Parathyroid adenoma (tissue), 2 donors: ENCODE measurements at regions not wholly inside any gene's neighbourhood (a gene's known extent, or its start where the extent isn't known, plus 50 kb on each side); places are given as distances from the start of the nearest gene placed in this dataset.

Experiments
- H2AFZ ChIP-seq: fragments of 300-600 bp; sonication (generic); one replicate; pipeline ENCODE4 v1.7.0; 2017; ENCODE audit warnings: antibody characterized with exemption, mild to moderate bottlenecking
- H3K27ac ChIP-seq: fragments of 300-600 bp; sonication (generic); one replicate; pipeline ENCODE4 v1.7.0; 2017
- H3K27me3 ChIP-seq: fragments of 300-600 bp; sonication (generic); one replicate; pipeline ENCODE4 v1.7.0; 2017; ENCODE audit warnings: low read length; ENCODE audit not compliant: control insufficient read depth, insufficient read depth
- H3K36me3 ChIP-seq: fragments of 300-600 bp; sonication (generic); one replicate; pipeline ENCODE4 v1.7.0; 2017; ENCODE audit warnings: low read length; ENCODE audit not compliant: control insufficient read depth, insufficient read depth
- H3K4me1 ChIP-seq: fragments of 300-600 bp; sonication (generic); one replicate; pipeline ENCODE4 v1.7.0; 2017; ENCODE audit warnings: control low read depth
- H3K4me2 ChIP-seq: fragments of 300-600 bp; sonication (generic); one replicate; pipeline ENCODE4 v1.7.0; 2017; ENCODE audit warnings: low read length
- H3K4me3 ChIP-seq: fragments of 300-600 bp; sonication (generic); one replicate; pipeline ENCODE4 v1.7.0; 2017; ENCODE audit warnings: low read depth, low read length
- H3K79me2 ChIP-seq: fragments of 300-600 bp; sonication (generic); one replicate; pipeline ENCODE4 v1.7.0; 2017; ENCODE audit warnings: control low read depth
- H3K9ac ChIP-seq: fragments of 300-600 bp; sonication (generic); one replicate; pipeline ENCODE4 v1.7.0; 2017; ENCODE audit warnings: mild to moderate bottlenecking
- H3K9me3 ChIP-seq: fragments of 300-600 bp; sonication (generic); one replicate; pipeline ENCODE4 v1.7.0; 2017; ENCODE audit warnings: low read length; ENCODE audit not compliant: control insufficient read depth
- TF ChIP-seq, protein P1 (sequence below): fragments of 300-600 bp; sonication (generic); IDR thresholded peaks from one replicate; pipeline ENCODE4 v1.7.0; 2017; ENCODE audit warnings: antibody characterized with exemption, mild to moderate bottlenecking
- donor health status: primary hyperparathyroidism.

DNA sequence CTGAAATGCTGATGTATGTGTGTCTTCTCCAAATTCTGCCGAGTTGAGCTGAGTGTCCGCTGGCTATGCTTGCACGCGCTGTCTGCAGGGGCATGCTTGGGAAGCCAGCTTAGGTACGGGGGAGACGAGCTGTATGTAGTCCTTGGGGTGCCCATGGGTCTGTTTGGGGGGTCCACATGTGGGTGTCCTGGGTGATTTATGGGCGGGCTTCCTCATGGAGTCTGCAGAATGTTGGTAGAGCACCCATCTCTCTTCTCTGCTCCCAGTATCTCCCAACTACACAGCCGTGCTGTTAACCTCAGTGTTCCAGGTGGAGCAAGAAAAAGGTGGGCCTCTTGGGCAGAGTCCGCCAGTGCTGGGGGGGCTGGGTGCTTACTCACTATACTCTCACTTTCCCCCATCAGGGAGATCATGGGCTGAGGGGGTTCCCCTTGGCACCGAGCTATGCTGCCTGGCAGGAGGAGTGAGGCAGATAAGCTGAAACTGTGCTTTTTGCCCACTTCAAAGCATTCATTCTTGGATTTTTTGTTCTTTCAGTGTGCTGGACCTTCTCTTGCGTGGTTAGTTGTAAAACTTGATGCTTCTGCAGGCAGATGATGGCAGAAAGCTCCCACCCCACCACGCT is 128.2 kb upstream of the ALKAL2 start:
- Histone ChIP-seq H3K79me2 (no peaks in the 10 kb centered on the region), H3K4me1 (no peaks in the 10 kb centered on the region), H3K27me3 (no peaks in the 10 kb centered on the region), H3K4me3 (no peak overlapping the region), H3K9ac (no peak overlapping the region), H2AFZ (no peak overlapping the region), H3K27ac (no peak overlapping the region), H3K4me2 (no peak overlapping the region), H3K36me3 (no peaks in the 10 kb centered on the region), H3K9me3 (no peaks in the 10 kb centered on the region)
- TF ChIP-seq, protein P1, sequence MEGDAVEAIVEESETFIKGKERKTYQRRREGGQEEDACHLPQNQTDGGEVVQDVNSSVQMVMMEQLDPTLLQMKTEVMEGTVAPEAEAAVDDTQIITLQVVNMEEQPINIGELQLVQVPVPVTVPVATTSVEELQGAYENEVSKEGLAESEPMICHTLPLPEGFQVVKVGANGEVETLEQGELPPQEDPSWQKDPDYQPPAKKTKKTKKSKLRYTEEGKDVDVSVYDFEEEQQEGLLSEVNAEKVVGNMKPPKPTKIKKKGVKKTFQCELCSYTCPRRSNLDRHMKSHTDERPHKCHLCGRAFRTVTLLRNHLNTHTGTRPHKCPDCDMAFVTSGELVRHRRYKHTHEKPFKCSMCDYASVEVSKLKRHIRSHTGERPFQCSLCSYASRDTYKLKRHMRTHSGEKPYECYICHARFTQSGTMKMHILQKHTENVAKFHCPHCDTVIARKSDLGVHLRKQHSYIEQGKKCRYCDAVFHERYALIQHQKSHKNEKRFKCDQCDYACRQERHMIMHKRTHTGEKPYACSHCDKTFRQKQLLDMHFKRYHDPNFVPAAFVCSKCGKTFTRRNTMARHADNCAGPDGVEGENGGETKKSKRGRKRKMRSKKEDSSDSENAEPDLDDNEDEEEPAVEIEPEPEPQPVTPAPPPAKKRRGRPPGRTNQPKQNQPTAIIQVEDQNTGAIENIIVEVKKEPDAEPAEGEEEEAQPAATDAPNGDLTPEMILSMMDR = no peak

DNA sequence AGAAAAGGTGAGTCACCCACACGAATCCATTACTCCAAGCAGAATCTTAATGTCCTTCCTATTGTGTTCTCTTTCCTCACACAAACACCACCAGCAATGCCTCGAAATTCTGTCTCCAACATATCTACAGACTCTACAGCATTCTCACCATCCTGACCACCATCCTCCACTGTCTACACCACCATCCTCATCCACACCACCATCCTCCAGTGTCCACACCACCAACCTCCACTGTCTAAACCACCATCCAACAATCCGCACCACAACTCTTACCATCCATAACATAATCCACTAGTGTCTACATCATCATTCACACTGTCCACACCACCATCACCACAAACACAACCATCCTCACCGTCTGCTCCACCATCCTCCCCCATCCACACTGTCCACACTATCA is 121.6 kb upstream of the ALKAL2 start:
- Histone ChIP-seq H3K27me3 (no peaks in the 10 kb centered on the region), H3K4me1 (no peaks in the 10 kb centered on the region)
- TF ChIP-seq, protein P1 = no peak

DNA sequence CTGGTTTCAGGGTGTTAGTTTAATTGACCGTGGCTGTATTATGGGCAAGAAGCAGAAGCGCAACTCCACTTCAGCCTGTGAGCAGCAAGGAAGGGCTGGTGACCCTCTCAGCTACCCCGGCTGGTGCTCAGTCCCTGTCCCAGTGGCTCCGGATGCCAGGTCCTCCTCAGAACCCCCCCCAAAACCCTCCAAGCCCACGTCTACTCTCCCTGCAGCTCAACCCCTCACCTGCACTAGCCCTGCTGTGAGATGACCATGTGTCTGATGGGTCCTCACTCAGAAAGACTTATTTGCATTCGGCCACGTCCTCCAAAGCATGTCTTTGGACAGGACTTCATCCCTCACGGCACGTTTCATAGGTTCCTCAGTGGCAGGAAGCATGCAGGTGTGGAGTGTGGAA is 119.7 kb upstream of the ALKAL2 start:
- Histone ChIP-seq H3K4me2 (no peak overlapping the region), H3K4me3 (no peak overlapping the region), H3K79me2 (no peaks in the 10 kb centered on the region), H3K27me3 (no peaks in the 10 kb centered on the region), H2AFZ (no peak overlapping the region), H3K9ac (no peak overlapping the region), H3K9me3 (no peaks in the 10 kb centered on the region), H3K4me1 (no peaks in the 10 kb centered on the region), H3K27ac (no peak overlapping the region), H3K36me3 (no peaks in the 10 kb centered on the region)
- TF ChIP-seq, protein P1 = no peak

More for the DNA sequence above, 121.6 kb upstream of the ALKAL2 start:
- no peaks in the 10 kb centered on the region for H3K36me3 ChIP-seq
- no peak overlapping the region for H3K27ac ChIP-seq
- no peak overlapping the region for H2AFZ ChIP-seq
- no peaks in the 10 kb centered on the region for H3K79me2 ChIP-seq
- H3K4me2 ChIP-seq = no peak overlapping the region
- H3K9ac ChIP-seq = no peak overlapping the region
- no peaks in the 10 kb centered on the region for H3K9me3 ChIP-seq
- H3K4me3 ChIP-seq = no peak overlapping the region

DNA sequence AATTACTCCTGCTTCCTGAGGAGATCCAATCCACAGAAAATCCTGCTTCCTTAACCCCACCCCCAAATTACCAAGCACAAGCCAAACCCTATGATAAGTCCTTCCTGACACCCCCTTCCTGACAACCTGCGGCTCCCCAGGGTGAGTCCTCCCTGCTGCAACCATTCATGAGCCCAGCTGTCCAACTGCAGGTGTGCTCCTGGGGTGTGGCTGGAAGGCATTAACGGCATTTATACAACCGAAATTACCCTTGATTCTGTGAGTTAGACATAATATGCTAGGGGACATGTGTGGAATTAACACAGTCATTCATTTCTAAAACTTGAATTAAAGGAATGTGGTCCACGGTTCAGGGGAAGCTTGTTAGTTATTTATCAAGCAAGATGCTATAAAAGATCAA is 119.0 kb upstream of the ALKAL2 start:
- H2AFZ ChIP-seq = no peak overlapping the region
- H3K9ac ChIP-seq = no peak overlapping the region
- no peaks in the 10 kb centered on the region for H3K79me2 ChIP-seq
- H3K4me2 ChIP-seq = no peak overlapping the region
- H3K4me1 ChIP-seq = no peaks in the 10 kb centered on the region
- H3K9me3 ChIP-seq = no peaks in the 10 kb centered on the region
- H3K36me3 ChIP-seq = no peaks in the 10 kb centered on the region
- H3K27ac ChIP-seq = no peak overlapping the region
- TF ChIP-seq, protein P1 = no peak
- H3K4me3 ChIP-seq = no peak overlapping the region
- no peaks in the 10 kb centered on the region for H3K27me3 ChIP-seq

DNA sequence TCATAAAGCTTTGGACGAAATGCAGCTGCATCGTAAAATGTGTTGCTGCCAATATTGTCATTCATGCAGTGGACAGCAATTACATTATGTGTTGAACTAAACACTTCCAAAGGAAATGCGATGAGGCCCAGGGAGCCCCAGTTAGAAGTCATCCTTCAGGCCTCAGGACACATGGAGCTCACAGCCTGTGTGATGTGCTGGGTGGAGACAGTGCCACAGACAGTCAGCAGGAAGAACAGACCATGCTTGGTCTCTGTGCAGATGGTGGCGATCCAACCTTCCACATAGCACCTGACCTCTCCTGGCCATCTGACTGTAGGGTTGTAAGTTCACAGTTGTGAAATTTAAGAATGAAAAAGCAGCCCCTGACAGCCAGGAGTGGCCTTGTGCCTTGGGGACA is 118.3 kb upstream of the ALKAL2 start:
- Histone ChIP-seq H3K27ac (no peak overlapping the region), H3K4me3 (no peak overlapping the region), H3K4me1 (no peaks in the 10 kb centered on the region), H3K9me3 (no peaks in the 10 kb centered on the region), H3K27me3 (no peaks in the 10 kb centered on the region), H2AFZ (no peak overlapping the region), H3K9ac (no peak overlapping the region), H3K79me2 (no peaks in the 10 kb centered on the region), H3K4me2 (no peak overlapping the region), H3K36me3 (no peaks in the 10 kb centered on the region)
- TF ChIP-seq, protein P1 = no peak
